ENCODE measurements at regions not wholly inside any gene's neighbourhood (a gene's known extent, or its start where the extent isn't known, plus 50 kb on each side); places are given as distances from the start of the nearest gene placed in this dataset.

GRCh38 chr12:98037401-98038140 lies 477.8 kb upstream of the TMPO start:
- Histone ChIP-seq H3K27me3 (ENCODE audit: control insufficient read depth, insufficient read depth, low read length) (no peaks in the 10 kb centered on the region), H3K9ac (ENCODE audit: low read length) (no peak overlapping the region), H3K4me1 (ENCODE audit: control insufficient read depth, low read depth, low read length) (no peaks in the 10 kb centered on the region), H3K4me3 (ENCODE audit: low read length) (no peak overlapping the region), H3K27ac (ENCODE audit: low read length) (no peak overlapping the region), H3K36me3 (ENCODE audit: control insufficient read depth, low read depth, low read length) (no peaks in the 10 kb centered on the region), H3K9me3 (ENCODE audit: control insufficient read depth, low read depth, low read length) (peaks cover 11% of the 10 kb centered on the region)

- no peaks in the 10 kb centered on the region for H3K36me3 ChIP-seq (ENCODE audit: control insufficient read depth, low read depth, low read length)
- no peak overlapping the region for H3K27ac ChIP-seq (ENCODE audit: low read length)
- no peaks in the 10 kb centered on the region for H3K4me1 ChIP-seq (ENCODE audit: control insufficient read depth, low read depth, low read length)
- no peak overlapping the region for H3K9ac ChIP-seq (ENCODE audit: low read length)
- peaks cover 11% of the 10 kb centered on the region for H3K9me3 ChIP-seq (ENCODE audit: control insufficient read depth, low read depth, low read length)
- no peaks in the 10 kb centered on the region for H3K27me3 ChIP-seq (ENCODE audit: control insufficient read depth, insufficient read depth, low read length)
- no peak overlapping the region for H3K4me3 ChIP-seq (ENCODE audit: low read length)
These were observed 472.7 kb upstream of the TMPO start for GRCh38 chr12:98042668-98043067.

GRCh38 chr12:98045395-98045794 lies 470.0 kb upstream of the TMPO start:
- Histone ChIP-seq H3K36me3 (ENCODE audit: control insufficient read depth, low read depth, low read length) (no peaks in the 10 kb centered on the region), H3K4me3 (ENCODE audit: low read length) (no peak overlapping the region), H3K27me3 (ENCODE audit: control insufficient read depth, insufficient read depth, low read length) (no peaks in the 10 kb centered on the region), H3K27ac (ENCODE audit: low read length) (no peak overlapping the region), H3K9me3 (ENCODE audit: control insufficient read depth, low read depth, low read length) (peaks cover 5% of the 10 kb centered on the region), H3K4me1 (ENCODE audit: control insufficient read depth, low read depth, low read length) (no peaks in the 10 kb centered on the region), H3K9ac (ENCODE audit: low read length) (no peak overlapping the region)

GRCh38 chr12:98048326-98048725 lies 467.1 kb upstream of the TMPO start:
- H3K4me3 ChIP-seq (ENCODE audit: low read length): no peak overlapping the region
- no peaks in the 10 kb centered on the region for H3K4me1 ChIP-seq (ENCODE audit: control insufficient read depth, low read depth, low read length)
- no peaks in the 10 kb centered on the region for H3K27me3 ChIP-seq (ENCODE audit: control insufficient read depth, insufficient read depth, low read length)
- no peak overlapping the region for H3K9ac ChIP-seq (ENCODE audit: low read length)
- no peaks in the 10 kb centered on the region for H3K9me3 ChIP-seq (ENCODE audit: control insufficient read depth, low read depth, low read length)
- H3K36me3 ChIP-seq (ENCODE audit: control insufficient read depth, low read depth, low read length): no peaks in the 10 kb centered on the region
- no peak overlapping the region for H3K27ac ChIP-seq (ENCODE audit: low read length)

GRCh38 chr12:98053202-98053601 lies 462.2 kb upstream of the TMPO start:
- no peaks in the 10 kb centered on the region for H3K4me1 ChIP-seq (ENCODE audit: control insufficient read depth, low read depth, low read length)
- H3K27ac ChIP-seq (ENCODE audit: low read length): no peak overlapping the region
- no peaks in the 10 kb centered on the region for H3K27me3 ChIP-seq (ENCODE audit: control insufficient read depth, insufficient read depth, low read length)
- no peaks in the 10 kb centered on the region for H3K9me3 ChIP-seq (ENCODE audit: control insufficient read depth, low read depth, low read length)
- H3K4me3 ChIP-seq (ENCODE audit: low read length): no peak overlapping the region
- no peak overlapping the region for H3K9ac ChIP-seq (ENCODE audit: low read length)
- no peaks in the 10 kb centered on the region for H3K36me3 ChIP-seq (ENCODE audit: control insufficient read depth, low read depth, low read length)

GRCh38 chr12:98057701-98058100 lies 457.7 kb upstream of the TMPO start:
- Histone ChIP-seq H3K4me3 (ENCODE audit: low read length) (no peak overlapping the region), H3K9ac (ENCODE audit: low read length) (no peak overlapping the region), H3K9me3 (ENCODE audit: control insufficient read depth, low read depth, low read length) (no peaks in the 10 kb centered on the region), H3K27me3 (ENCODE audit: control insufficient read depth, insufficient read depth, low read length) (no peaks in the 10 kb centered on the region), H3K27ac (ENCODE audit: low read length) (no peak overlapping the region), H3K4me1 (ENCODE audit: control insufficient read depth, low read depth, low read length) (no peaks in the 10 kb centered on the region), H3K36me3 (ENCODE audit: control insufficient read depth, low read depth, low read length) (no peaks in the 10 kb centered on the region)

GRCh38 chr12:98058213-98058612 lies 457.2 kb upstream of the TMPO start:
- no peaks in the 10 kb centered on the region for H3K4me1 ChIP-seq (ENCODE audit: control insufficient read depth, low read depth, low read length)

GRCh38 chr12:98058838-98059237 lies 456.6 kb upstream of the TMPO start:
- no peaks in the 10 kb centered on the region for H3K36me3 ChIP-seq (ENCODE audit: control insufficient read depth, low read depth, low read length)
- no peak overlapping the region for H3K9ac ChIP-seq (ENCODE audit: low read length)
- no peak overlapping the region for H3K4me3 ChIP-seq (ENCODE audit: low read length)
- no peaks in the 10 kb centered on the region for H3K27me3 ChIP-seq (ENCODE audit: control insufficient read depth, insufficient read depth, low read length)
- H3K4me1 ChIP-seq (ENCODE audit: control insufficient read depth, low read depth, low read length): no peaks in the 10 kb centered on the region
- H3K27ac ChIP-seq (ENCODE audit: low read length): no peak overlapping the region
- no peaks in the 10 kb centered on the region for H3K9me3 ChIP-seq (ENCODE audit: control insufficient read depth, low read depth, low read length)

More at GRCh38 chr12:98058213-98058612, 457.2 kb upstream of the TMPO start:
- H3K4me3 ChIP-seq (ENCODE audit: low read length): no peak overlapping the region
- H3K9ac ChIP-seq (ENCODE audit: low read length): no peak overlapping the region
- no peaks in the 10 kb centered on the region for H3K27me3 ChIP-seq (ENCODE audit: control insufficient read depth, insufficient read depth, low read length)
- no peak overlapping the region for H3K27ac ChIP-seq (ENCODE audit: low read length)
- H3K36me3 ChIP-seq (ENCODE audit: control insufficient read depth, low read depth, low read length): no peaks in the 10 kb centered on the region
- no peaks in the 10 kb centered on the region for H3K9me3 ChIP-seq (ENCODE audit: control insufficient read depth, low read depth, low read length)

- no peak overlapping the region for H3K27ac ChIP-seq (ENCODE audit: low read length)
- H3K27me3 ChIP-seq (ENCODE audit: control insufficient read depth, insufficient read depth, low read length): no peaks in the 10 kb centered on the region
- H3K9ac ChIP-seq (ENCODE audit: low read length): no peak overlapping the region
- H3K36me3 ChIP-seq (ENCODE audit: control insufficient read depth, low read depth, low read length): no peaks in the 10 kb centered on the region
- H3K4me1 ChIP-seq (ENCODE audit: control insufficient read depth, low read depth, low read length): no peaks in the 10 kb centered on the region
- no peak overlapping the region for H3K4me3 ChIP-seq (ENCODE audit: low read length)
- no peaks in the 10 kb centered on the region for H3K9me3 ChIP-seq (ENCODE audit: control insufficient read depth, low read depth, low read length)
These were observed 455.6 kb upstream of the TMPO start for GRCh38 chr12:98059659-98060343.

GRCh38 chr12:98060411-98060810 lies 455.0 kb upstream of the TMPO start:
- H3K27me3 ChIP-seq (ENCODE audit: control insufficient read depth, insufficient read depth, low read length): no peaks in the 10 kb centered on the region
- H3K27ac ChIP-seq (ENCODE audit: low read length): no peak overlapping the region
- no peak overlapping the region for H3K4me3 ChIP-seq (ENCODE audit: low read length)
- no peak overlapping the region for H3K9ac ChIP-seq (ENCODE audit: low read length)
- no peaks in the 10 kb centered on the region for H3K4me1 ChIP-seq (ENCODE audit: control insufficient read depth, low read depth, low read length)
- H3K9me3 ChIP-seq (ENCODE audit: control insufficient read depth, low read depth, low read length): no peaks in the 10 kb centered on the region
- H3K36me3 ChIP-seq (ENCODE audit: control insufficient read depth, low read depth, low read length): no peaks in the 10 kb centered on the region

GRCh38 chr12:98062464-98063245 lies 452.7 kb upstream of the TMPO start:
- H3K9ac ChIP-seq (ENCODE audit: low read length): no peak overlapping the region
- no peak overlapping the region for H3K4me3 ChIP-seq (ENCODE audit: low read length)
- no peak overlapping the region for H3K27ac ChIP-seq (ENCODE audit: low read length)
- H3K9me3 ChIP-seq (ENCODE audit: control insufficient read depth, low read depth, low read length): no peaks in the 10 kb centered on the region
- H3K4me1 ChIP-seq (ENCODE audit: control insufficient read depth, low read depth, low read length): no peaks in the 10 kb centered on the region
- no peaks in the 10 kb centered on the region for H3K27me3 ChIP-seq (ENCODE audit: control insufficient read depth, insufficient read depth, low read length)
- H3K36me3 ChIP-seq (ENCODE audit: control insufficient read depth, low read depth, low read length): no peaks in the 10 kb centered on the region
